Superior temporal gyrus (tissue), 1 donor: ENCODE measurements at regions not wholly inside any gene's neighbourhood (a gene's known extent, or its start where the extent isn't known, plus 50 kb on each side); places are given as distances from the start of the nearest gene placed in this dataset.

ENCODE experiments used
- DNase-seq: peaks from one replicate; pipeline ENCODE4 v3.0.0-alpha.2; 2016; ENCODE audit errors: extremely low spot score

DNA sequence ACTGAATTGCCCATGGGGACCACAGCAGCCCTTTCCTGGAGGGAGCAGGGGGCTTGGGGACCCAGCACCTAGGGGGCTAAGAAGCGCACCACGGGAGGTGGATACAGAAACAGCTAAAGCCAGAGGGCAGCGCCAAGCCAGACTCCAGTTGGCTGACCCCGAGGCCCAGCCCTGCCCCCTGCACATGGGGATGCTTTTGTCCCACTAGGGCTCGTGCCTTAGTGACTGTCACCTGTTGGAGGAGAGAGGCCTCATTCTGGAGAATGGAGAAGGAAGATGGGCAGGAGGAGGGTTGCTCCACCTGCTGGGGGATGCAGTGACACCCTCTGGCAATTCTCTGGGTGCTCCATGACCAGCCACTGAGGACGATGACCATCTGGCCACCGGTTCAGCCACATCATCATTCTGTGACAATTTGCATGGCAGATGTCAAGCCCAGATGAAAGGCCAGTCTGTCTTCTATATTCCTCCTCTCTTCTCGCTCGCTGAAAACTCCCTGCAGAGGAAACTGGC, 167.8 kb upstream of the TLE3 start:
- DNase-seq = no peak

DNA sequence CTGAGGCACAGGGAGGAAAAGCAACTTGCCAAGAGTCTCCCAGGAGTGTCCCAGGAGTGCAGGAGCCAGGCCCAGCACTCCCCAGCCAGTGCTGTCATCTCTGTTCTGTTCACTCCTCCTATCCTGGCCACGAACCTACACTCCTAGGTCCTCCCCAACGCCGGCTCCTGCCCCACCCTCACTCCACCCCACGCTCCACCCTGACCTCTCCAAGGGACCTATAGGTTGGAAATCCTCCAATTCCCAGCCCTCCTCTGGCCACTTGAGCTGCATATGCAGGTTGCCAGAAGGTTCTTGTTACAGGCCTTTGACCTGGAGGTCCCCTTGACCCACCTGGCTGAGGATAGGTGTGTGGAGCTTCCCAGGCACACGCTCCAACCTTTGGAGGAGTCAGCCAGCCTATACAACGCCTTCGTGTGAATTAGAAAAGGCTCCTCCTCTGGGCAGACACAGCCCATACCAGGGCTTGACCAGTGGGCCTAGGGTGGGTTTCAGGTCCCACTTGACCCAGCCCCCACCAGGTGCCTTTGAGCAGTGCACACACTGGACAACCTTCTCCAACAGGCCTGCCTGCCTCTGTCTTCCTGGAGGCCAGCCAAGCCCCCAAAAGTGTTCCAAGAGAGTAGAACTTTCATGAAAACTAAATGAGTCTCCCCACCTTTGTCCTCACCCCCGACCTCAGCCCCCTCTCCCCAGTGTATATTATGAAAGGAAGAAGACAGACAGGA, 167.2 kb upstream of the TLE3 start:
- no peak for DNase-seq

DNA sequence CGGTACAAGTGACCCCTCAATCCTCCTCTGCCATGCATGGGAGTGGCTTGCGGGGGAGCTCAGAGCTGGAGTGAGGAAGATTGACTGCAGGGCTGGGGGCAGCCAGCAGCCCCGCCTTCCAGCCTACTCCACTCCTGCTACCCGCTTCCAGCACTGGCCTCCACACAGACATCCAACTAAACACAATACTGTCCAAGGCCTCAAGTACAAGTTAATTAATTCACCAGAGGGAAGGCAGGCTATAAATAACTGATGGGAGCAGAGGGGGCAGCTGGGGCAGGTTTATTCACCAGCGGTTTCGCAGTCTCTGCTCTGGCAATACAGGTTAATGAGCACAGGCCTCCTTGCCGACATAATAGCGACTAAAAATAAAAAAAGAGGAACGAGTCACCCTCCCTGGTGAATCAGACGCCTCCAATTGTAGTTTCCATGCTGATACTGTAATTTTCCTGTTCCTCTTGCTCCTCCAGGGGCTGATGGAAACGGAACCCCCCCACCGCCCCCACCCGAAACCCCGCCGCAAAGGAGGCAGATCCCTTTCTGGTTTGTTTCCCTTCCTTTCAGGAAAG, 166.4 kb upstream of the TLE3 start:
- peak; percentile 30 for DNase-seq

DNA sequence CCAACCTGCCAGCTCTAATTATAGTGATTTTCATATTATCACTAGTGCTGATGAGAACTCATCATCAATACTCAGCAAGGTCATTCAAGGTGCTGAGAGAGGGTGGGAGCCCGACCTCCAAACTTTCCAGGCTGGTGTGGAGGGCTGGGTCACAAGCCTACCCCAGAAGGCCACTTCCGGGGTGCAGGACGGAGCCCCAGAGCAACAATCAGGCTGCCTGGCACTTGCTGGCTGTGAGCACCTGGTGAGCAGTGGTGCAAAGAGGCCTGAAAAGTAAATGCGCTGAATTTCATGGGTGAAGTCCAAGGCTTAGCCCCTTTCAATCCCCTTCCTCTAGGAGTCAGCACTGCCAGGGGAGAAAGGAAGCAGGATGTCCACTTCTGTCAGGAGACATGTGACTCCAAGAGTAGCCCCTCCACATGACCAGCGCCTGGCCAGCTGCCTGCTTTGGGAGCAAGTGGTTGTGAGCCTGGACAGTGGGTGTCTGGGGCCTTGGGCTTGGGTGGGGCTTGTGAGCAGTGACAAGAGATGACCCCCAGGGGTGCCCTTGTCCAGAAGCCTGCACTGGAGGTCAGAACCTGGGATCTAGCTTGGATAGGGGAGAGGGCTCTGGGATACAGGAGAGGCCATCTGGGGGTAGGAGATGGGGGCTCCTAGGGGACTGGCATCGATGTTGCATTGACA, 165.0 kb upstream of the TLE3 start:
- DNase-seq = no peak

DNA sequence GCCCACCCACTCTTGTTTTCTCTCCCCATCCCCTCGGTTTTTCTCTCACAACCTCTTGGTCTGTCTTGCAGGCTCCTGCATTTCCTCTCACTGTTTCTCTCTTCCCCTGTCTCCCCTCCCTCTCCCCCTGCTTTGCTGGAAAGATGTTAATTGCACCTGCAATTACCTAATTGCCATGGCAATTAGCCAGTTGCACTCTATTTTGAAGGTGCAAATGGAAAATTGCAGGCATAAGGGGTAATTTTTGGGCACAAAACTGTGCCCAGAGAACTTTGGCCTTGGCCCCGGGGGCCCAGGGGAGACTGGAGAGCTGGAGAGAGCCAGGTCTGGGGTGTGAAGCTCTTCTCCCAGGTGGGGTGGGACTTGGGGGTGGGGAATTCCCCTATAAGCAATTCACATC, 164.5 kb upstream of the TLE3 start:
- no peak for DNase-seq

DNA sequence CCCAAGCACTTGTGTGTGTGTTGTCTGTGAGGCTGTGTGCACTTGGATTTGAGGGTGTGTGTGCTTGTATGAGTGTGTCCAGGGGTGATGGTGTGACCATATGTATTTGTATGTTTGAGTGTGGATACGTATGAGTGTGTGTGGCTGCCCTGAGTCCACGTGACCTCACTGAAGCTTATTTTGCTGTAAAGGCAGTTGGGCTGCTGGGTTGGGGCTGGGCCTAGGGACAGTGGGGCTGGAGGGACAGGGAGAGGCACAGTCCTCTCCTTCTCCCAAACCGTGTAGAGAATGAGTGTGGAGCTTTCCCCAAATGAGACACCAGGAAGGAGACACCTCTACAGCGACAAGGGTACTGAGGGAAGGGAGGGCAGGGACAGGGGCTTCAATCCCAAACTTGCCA, 163.4 kb upstream of the TLE3 start:
- DNase-seq = no peak

DNA sequence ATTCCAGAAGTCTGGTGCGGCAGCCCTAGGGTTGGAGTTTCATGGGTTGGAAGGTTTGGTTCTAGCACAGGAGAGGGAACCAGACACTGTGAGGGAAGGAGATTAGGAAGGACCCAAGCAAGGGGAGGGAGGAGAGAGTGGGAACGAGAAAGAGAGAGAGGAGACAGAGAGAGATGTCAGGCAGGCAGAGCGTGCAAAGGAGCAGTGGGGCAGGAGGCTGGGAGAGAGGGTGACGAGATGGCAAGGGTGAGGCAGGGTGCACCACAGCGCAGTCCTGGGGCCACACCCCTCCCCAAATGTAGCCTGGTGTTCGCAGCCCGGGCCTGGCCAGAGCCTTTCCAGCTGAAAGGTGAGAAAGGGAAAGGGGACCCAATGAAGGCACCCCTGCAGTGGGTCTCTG, 162.9 kb upstream of the TLE3 start:
- no peak for DNase-seq

DNA sequence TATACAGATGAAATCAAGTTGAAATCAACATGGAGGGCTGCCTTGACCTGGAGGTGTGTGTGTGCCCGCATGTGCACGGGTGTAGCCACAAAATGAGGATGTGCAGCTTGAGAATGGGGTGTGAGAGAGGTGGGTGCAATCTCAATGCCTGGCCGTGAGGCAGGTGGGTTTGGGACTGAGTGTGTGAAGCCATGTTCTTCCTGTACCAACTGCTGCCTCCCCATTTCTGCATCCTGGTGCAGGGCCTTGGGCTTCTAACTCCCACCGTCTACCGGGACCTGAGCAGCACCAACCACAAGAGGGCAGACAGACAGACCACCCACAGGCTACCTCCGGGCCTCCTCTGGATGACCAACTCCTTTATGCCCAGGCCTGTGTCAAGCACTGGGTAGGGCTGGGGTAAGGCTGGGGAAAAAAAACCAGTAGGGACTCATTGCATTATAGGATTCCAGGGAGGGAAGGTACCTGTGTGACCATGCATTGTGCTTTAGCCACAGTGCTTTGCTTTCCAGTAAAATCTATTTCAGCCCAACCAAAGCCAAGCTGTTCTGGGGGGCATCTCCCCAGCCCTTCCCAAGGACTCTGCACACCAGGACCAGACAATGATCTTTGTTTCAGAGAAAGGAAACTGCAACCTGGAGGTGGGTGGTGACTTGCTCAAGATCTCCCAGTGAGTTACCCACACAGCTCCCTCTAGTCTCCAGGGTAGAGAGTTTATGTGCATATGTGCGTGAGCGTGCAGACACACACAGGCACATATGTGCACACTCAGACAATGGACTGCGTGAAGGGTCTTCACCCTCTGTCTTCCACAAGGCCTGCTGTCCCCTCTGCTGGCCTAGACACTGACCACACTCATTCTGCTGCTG, 162.2 kb upstream of the TLE3 start:
- no peak for DNase-seq

DNA sequence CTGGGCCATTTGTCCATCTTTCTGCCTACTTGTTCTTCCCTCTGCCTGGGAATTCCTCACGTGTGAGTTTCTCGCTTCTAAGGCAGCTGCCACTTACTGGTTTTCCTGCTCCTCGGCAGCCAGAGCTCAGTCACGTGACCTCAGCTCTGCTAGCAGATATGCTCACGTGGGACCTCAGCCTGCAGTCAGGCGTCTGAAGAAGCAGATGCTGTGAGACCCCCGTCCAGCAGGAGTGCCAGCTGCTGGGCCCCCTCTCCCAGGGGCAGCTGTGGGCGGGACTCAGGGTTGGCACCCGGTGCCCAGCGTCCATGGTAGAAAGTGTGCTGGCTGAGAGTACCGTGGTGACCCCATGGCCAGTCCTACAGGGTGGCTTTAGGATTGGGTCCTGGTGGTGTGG, 161.3 kb upstream of the TLE3 start:
- DNase-seq = peak; percentile 41

DNA sequence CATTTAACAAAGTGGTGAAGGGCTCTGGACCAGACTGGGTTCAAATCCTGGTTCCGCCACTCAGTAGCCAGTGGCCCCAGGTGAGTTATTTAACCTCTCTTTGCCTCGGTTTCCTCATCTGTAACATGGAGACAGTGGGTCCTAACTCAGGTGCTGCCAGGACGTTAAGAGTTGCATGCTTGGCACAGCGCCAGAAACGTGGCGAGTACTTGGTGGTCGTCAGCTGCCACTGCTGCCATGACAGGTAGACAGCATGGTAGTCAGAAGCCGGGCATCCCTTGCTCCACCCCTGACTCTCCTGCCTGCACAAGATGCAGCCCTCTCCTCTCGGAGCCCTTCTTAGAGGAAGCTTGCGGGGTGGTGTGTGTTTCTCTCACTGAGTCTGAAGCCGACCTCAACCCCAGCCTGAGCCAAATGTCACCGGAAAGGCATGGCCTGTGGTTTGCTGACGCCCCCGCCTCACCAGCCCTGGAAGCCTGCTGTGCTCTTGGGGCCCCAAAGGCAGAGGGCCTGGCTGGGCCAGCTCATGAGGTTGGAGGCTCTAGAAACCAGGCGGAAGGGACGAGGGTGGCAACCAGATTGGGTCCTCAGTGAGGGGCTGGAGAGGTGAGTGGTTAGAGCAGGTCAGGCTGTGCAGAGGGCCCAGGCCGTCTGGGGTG, 160.8 kb upstream of the TLE3 start:
- no peak for DNase-seq

DNA sequence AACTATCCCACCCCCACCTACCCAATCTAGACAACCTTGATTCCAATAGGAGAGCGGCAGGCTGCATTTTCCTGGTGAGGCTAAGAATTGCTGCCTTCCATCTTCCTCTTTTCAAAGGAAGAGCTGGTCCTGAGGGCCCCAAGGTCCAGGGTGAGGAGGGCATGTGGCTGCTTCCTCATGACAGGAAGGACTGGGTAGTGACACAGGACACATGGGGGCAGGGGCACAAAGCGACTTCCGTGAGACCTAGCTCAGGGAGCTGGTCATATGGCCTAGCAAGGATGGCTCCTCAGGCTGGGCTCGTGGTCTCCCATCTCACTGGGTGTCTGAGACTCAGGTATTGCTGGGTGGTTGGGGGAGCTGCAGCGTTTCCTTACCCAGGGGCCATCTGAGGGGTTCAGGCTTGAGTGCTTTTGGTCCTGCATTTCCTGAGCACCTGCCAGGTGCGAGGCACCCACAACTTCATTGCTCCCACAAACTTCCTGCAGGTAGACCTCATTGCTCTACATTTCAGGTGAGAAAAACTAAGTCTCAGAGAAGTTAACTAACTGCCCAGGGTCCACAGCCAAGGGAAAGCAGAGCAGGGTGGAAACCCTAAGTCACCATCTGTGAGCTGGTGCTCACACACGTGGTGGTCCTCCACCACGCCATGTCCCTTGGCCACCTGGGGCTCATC, 160.0 kb upstream of the TLE3 start:
- no peak for DNase-seq

DNA sequence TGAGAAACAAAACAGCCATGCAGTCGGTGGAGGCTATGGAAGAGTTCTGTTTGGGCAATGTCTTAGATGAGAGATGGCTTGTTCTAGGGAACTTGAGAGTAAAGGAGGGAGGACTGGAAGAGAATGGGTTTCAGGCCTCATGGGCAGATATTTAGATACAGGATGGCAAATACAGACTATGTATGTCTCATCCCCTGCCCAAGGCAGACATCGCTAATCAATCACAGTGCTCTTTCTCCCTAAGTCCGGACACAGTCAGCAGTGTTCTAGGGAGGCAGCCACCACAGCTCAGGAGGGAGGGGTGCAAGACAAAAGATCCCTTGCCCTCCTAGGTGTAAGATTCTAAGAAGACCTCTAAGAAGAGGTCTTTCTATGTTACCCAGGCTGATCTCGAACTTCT, 159.3 kb upstream of the TLE3 start:
- no peak for DNase-seq

DNA sequence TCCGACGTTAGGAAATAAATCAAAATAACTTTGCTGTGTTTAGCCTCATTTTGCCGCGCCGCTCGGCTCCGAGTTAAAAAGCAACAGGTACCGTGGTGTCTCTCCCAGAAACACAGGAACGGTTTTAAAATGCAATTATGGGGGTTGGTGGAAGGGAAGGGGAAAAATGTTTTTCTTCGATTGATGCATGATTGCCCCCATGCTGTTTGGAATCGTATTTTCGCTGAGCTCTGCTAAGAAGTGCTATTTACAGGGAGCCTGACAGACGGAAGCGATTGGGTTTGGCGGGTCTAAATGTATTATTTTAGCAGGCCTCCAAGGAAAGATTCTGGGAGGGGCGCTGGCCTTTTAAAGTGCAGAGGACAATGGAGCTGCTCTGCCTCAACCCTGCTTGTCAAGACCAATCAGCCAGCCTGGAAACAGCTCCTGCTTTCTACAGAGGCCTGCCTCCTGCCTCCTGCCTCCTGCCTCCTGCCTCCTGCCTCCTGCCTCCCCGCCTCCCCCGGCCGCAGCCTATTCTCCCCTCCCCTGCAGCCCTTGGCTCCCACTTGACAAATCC, 156.7 kb upstream of the TLE3 start:
- DNase-seq = no peak

DNA sequence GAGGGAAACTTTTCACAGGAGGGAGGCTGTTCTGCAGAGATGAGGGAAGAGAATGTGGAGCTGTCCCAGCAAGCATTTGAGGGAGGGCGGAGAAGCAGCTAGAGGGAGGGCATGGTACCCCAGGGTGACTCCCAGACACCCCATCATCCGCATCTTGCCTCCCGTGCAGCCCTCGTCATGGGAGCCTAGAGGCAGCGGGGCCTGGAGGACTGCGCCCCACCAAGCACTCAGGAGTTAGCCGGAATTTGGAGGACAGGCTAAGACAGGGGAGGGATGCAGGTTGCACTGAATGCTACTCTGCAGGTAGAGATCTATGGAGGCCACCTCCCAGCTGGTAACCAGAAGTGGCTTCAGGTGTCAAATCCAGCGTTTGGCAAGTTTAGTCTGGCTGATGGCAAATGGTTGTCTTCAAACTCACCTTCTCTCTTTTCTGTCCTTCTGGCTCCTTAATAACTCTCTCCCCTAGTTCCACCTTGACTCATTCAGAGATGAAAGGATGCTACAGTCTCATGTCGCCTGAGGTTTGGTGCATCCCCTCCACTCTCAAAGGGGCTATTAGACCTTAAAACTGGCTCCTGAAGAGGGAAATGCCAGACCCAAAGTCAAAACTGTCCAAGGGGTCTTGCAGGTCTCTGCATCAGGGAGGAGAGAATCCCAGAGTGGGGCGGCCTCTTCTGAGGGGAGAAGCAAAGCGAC, 155.9 kb upstream of the TLE3 start:
- DNase-seq = no peak

DNA sequence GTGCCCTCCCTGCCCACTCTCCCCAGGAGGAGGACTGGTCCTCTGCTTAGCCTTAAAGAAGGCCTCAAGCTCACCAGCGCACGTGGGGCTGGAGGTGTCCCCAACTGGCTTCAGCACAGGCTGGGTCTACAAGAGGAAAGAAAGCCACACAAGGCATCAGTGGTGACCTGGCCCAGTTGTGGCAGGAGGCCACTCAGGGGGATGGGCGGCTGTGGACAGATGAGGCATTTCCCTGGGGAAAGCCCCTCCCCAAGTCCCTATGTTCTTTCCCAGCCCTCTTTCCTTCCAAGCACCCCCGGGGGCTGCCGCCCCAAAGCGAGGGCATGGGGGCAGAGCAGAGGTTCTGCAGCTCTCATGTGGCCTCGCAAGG, 155.2 kb upstream of the TLE3 start:
- no peak for DNase-seq

DNA sequence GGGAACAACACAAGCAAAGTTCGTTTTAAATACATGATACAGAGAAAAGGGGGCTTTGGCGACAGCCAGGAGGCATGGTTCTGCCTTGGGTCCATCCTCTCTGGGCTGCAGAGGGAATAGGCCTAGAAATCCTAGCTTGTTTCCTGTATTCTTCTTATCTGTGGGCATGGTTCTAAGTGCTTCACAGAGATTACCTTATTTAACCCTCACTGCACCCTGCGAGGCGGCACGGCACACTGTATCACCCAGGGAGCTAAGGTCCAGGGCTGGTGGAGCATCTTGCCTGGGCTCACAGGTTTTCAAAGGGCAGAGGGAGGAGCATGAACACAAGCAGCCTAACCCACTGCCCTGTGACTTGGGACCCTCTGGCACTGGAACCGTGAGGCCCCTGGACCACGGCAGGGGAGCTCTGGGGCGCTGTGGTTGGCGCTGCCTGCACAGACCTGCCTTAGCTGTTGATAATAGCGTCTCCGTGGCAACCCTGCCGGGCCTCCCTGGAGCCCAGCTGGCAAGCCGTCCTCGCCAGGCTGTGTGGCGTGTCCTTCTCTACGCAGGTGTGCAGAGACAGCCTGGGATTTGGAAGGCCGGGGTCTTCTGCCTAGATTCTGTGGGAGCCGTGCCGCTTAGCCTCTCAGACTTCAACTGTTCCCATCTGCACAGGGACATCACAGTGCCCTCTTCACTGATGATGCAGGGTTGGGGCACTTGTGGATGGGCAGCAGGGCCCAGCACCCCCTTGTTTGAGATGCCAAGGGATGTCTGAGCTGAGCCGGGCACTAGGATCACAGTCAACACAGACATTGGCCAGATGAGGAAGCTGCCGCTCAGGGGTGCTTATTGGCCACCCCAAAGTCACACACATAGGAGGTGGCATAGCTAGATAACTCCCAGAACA, 154.6 kb upstream of the TLE3 start:
- DNase-seq = no peak

DNA sequence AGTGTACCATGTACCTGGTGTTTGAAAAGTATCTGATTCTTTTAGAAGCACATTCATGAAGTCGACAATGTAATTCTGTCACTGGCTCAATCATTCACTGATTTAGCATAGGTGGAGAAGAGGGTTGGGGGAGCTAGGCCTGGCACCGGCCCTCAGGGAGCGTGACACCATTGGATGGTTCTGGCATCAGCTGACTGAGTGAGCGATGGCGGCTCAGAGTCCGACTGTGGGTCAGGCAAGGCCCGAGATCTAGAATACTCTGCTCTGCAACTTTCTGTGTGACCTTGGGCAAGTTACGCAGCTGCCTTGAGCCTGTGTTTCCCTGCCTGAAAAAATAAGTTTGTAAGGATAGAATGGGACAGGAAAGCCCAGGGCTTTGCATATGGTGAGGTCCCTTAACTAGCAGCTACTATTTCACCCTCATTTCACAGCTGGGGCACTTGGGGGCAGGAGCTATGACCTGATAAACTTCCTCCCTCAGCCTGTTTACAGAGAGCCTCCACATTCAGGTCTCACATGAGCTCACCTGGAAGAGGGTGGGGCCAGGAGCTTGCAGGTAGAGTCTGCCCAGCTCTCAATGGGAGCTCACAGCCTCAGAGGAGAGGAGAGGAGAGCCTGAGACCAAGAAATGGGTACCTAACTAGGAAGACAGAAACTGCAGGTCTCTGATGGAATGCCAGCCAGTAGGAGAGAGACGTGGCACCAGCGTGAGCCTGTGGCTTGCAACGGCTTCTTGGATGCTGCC, 153.7 kb upstream of the TLE3 start:
- DNase-seq = no peak
